LHCN-M2 (cell line): ENCODE measurements at regions not wholly inside any gene's neighbourhood (a gene's known extent, or its start where the extent isn't known, plus 50 kb on each side); places are given as distances from the start of the nearest gene placed in this dataset.
"Not testable (repeated sequence)": the region's sequence is repeated elsewhere in the genome, so short reads cannot be mapped to it uniquely, and the experiment has no call there.

Experiments
- DNase-seq: peaks from one replicate; pipeline ENCODE4 v3.0.0-alpha.2; 2012; ENCODE audit warnings: low read depth

DNA sequence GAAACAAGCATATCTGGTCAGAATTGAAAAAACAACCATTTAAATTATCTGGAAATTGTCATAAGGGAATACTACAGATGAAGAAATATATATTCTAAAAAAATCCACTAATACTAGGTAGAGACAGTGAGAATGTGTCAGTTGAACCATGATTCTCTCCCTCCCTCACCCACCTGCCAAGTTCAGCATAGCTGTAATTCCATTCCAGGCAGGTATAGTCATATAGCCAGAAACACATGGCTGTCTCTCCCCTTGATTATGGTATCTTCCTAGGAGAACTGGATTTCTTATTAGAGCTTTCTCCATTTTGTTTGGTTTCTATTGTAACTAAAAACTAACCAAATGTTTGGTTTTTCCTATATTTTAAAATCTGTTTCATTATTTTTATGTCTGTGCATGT, 509.2 kb downstream of the CDH10 start:
- DNase-seq, result no peak

DNA sequence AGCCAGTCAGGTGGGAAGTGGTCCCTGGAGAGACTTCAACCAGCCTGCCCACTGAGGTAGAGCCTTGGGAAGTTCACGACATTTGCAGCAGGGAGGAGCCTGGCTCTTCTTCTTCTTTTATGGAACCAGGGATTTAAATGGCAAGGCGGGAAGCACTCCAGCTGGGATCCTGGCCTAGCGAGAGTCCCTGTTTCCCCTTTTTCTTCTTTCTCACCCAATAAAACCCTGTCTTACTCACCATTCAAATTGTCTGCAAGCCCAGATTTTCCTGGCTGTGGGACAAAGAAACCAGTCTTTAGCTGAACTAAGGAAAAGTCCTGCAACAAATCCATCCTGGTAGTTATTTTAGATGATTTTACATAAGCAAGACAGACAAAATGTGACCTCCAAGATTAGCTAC, 503.7 kb downstream of the CDH10 start:
- DNase-seq, result no peak

- DNase-seq, result no peak
Measured at GRCh38 chr5:24142341-24142740, 502.4 kb downstream of the CDH10 start.

GRCh38 chr5:24145806-24146205, 499.0 kb downstream of the CDH10 start:
- no peak for DNase-seq

DNA sequence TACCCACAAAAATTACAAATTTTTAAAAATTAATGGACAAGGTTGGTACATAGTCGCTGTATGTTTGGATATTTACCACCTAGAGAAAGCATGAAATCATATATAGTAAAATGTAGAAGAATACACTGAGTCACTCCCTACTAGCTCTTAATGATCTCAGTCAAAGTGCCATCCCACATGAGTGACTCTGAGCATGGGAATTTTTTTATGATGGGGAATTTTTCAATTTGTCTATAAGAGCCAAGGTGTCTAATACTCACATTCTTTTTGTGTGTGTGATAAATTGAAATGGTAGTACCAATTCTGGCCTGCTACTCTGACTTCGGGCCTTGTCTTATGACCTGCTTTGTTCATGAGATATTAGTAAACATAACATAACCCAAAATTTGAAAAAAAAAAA, 483.2 kb downstream of the CDH10 start:
- no peak for DNase-seq

GRCh38 chr5:24162343-24162742, 482.4 kb downstream of the CDH10 start:
- no peak for DNase-seq

DNA sequence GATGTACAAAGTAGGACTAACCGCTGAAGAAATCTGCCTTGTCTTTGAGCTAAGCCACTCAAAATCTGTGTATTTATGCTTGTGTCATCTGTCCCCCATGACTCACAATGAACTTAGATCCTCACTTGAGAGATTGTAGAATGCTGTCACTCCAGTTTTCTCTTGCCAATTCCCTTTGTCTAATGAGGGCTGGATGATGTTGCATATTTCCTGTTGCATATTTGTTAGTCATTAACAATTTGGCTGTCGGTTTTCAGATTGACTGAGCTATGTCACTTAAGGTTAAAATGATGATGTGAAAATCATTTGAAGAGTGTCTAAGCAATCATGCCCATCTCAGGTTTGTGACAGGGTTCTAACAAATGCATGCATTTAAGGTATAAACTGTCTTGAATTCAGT, 481.7 kb downstream of the CDH10 start:
- DNase-seq, result no peak

DNA sequence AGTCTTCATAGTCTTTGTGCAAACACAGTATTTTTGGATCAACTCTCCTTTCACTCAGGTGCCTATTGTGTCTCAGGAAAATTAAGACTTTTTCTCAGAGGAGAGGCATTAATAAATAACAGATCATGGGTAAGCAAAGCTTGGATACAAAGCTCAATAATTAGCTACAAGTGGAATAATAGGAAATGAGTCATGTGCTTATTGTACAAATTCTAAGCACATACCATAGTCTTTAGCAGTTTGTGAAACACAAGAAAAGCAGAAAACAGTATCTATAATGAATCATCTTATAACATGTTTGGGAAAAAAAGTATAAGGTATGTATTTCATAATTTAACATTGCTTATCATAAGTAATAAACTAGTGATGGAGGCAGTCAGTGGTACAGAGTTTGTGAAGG, 477.0 kb downstream of the CDH10 start:
- DNase-seq, result no peak

DNA sequence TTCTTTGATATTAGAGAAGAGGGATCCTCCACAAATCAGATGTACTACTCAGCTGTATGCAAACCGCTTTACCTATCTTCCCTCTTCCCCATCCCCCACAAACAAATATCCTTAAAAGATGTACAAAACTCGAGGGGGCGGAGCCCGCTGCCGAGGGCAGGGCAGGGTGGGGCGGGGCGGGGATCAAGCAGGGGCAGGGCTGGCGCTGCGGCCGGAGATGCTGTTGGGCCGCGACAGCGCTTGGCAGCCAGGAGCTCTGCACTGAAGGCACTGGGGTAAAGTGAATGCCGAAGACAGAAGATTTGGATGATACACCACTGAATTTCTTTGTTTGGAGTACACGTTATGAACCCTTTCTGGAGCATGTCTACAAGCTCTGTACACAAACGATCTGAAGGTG, 474.8 kb downstream of the CDH10 start:
- DNase-seq, result no peak

DNA sequence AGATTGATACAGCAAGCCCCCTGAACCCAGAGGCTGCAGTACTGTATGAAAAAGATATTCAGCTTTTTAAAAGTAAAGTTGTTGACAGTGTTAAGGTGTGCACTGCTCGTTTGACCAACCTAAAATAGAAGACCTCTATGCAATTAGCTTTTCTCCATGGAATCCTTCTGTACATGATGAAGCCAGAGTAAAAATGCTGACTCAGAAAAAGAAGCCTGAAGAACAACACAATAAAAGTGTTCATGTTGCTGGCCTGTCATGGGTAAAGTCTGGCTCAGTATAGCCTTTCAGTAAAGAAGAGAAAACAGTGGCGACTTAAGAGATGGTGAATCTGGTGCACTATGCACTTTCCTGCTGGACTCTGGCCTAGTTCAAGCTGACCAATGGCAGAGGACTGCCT, 473.8 kb downstream of the CDH10 start:
- not testable (repeated sequence) for DNase-seq

DNA sequence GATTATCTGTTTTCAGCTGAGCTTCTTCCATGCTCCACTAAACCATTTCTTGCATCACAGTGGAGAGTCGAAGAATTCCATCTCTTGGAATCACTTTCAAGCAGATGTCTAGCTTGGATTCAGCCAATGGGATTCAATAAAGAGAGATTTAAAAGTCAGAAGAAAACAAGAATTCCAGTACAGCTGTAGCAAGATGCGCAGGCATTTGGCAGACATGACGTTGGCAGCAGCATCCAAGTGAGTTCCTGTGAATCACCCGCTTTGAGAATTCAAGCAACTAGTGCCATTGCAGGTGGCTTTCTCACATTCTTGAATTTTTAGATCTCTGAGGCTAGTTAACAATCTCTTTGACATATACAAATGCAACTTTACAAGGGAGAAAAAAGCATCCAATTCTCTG, 467.0 kb downstream of the CDH10 start:
- no peak for DNase-seq

DNA sequence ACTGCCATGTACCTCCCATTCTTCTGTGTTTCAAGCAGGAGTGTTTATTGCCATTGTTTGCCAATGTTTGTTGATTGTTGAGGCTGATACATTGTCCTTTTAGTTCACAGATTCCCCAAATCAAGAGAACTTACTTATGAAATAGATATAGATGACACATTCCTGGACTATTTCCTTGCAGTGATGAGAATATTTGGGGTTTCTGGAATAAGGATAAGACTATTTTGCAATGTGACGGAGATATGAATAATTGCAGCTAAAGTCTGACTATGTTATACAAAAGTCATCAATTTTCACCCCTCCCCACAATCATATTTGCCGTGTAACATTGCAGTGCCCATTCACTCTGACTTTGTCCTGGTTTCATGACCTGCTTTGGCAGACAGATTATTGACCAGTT, 460.8 kb downstream of the CDH10 start:
- DNase-seq, result no peak

GRCh38 chr5:24188216-24188925, 456.4 kb downstream of the CDH10 start:
- no peak for DNase-seq

GRCh38 chr5:24196789-24197188, 448.0 kb downstream of the CDH10 start:
- DNase-seq, result no peak

DNA sequence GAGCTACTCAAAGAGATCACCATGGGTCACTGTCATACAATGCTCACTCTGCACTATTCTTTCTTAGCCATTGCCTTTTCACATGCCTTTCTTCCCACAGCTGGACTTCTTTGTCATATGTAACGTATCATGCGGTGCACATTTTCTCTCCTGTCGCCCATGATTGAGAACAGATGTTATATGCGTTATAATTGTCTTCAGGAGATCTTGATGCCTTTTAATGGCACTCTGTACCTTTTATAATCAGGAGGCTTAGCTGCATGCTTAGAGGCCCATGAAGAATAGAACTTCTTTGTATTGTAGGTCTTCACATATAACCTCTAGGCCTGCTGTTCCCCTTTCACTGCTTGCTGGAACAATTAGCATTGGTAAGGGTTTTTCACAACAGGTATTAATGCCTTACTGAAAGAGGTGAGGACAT, 436.1 kb downstream of the CDH10 start:
- DNase-seq, result no peak

GRCh38 chr5:24215114-24215513, 429.7 kb downstream of the CDH10 start:
- DNase-seq, result no peak

DNA sequence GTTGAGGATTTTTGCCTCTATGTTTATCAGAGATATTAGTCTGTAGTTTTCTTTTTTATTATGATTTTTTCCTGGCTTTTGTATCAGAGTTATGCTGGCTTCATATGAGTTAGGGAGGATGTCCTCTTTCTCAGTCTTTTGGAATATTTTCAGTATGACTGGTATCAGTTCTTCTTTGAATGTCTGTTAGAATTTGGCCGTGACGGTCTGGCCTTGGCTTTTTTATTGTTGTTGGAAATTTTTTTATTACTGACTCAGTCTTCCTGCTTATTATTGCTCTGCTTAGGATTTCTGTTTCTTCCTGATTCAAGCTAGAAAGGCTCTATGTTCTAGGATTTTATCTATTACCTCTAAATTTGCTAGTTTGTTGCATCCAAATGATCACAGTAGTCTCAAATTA, 421.9 kb downstream of the CDH10 start:
- no peak for DNase-seq

GRCh38 chr5:24225051-24225450, 419.7 kb downstream of the CDH10 start:
- DNase-seq, result no peak

DNA sequence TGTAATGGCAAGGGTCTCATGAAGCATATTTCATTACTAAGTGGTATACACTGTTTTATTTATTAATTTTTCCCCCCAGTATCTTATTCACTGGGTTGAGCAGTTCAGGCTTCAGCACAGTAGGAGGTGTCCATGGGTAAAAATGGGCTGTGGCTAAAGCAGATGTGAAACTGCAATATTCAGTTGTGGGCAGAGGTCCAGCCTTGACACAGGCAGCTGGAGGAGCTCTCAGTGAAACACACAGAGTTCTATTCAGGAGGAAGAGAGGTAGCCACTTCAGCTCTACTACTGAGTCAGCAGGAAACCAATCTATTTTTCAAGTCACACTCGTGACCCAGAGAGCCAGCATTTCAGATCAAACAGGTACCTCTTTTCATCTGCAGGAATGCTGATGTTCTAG, 418.3 kb downstream of the CDH10 start:
- DNase-seq, result no peak

- not testable (repeated sequence) for DNase-seq
Measured at GRCh38 chr5:24227881-24228280, 416.9 kb downstream of the CDH10 start.

DNA sequence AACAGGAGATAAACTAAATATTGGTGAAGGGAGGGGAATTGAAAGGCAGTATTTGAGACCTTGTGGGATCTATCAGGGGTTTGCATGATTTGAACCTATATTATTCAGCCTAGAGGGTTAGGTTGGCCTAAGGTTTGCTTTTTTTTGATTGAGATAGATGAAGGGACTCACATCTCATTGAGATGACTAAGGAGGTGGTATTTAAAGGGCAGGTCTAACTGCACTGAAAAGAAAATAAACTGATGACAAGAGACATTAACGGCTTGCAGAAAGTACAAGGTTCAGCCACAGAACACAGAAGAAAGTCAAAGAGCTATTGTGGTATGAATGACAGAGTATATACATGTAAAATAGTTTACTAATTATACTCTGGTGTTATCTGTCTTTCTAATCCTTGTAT, 412.7 kb downstream of the CDH10 start:
- no peak for DNase-seq

DNA sequence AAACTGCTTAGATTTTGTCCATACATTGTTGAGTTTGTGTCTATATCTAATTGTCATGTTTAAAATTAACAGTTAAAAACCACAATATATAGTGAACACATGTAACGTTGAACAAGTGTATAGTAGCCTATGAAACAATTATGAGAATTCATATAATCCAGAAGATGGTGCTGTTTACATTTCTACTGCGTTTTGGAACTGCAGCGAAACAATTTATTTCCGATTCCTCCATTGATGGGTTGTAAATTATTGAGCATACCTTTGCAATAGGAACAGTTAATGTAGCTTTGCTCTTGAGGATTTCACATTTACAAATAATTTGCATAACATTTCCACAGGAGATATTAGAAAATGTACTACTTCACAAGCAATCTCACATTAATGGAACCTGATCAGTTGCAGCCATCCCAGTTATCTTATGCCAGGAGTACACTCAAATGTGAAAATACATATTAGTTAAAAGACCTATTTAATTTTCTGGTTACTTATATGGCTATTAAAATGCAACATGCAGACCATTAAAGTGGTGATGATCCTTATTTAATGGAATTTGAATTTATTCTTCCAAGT, 411.8 kb downstream of the CDH10 start:
- DNase-seq, result no peak

DNA sequence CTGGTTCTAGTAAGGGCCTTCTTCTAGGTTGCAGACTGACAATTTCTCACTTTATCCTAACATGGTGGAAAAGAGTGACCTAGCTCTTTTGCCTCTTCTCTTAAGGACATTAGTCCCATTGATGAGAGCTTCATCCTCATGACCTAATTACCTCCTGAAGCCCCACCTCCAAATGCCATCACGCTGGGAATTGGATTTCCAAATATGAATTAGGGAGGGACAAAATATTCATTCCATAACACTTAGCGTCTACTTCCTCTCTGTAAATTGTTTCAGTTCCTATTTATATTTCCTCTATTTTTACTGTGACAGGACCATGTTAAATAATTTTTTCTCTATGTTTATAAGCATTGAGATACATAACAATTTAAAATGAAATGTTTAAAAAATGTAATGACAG, 408.8 kb downstream of the CDH10 start:
- DNase-seq, result no peak

GRCh38 chr5:24245821-24246220, 399.0 kb downstream of the CDH10 start:
- DNase-seq, result no peak
